ENCODE measurements at regions not wholly inside any gene's neighbourhood (a gene's known extent, or its start where the extent isn't known, plus 50 kb on each side); places are given as distances from the start of the nearest gene placed in this dataset.

DNA sequence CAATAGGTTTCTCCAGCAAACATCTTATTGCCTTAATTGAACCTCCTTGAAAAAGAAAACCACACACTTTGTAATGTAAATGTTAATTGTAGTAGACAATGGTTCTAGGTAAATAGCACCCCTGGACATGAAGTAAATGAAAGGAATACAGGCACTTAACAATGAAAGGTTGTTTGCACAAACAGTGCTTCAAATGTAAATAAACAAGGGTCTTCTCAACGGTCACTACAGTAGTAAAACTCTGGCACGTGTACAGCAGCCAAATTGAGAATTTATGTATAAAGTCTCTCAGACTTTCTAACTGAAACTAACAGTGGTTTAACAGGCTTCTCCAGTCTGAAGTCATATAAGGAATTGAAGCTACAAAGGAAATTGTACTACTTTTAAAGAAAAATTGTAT lies 218.3 kb downstream of the MEF2C start:
- TF ChIP-seq, protein P1, sequence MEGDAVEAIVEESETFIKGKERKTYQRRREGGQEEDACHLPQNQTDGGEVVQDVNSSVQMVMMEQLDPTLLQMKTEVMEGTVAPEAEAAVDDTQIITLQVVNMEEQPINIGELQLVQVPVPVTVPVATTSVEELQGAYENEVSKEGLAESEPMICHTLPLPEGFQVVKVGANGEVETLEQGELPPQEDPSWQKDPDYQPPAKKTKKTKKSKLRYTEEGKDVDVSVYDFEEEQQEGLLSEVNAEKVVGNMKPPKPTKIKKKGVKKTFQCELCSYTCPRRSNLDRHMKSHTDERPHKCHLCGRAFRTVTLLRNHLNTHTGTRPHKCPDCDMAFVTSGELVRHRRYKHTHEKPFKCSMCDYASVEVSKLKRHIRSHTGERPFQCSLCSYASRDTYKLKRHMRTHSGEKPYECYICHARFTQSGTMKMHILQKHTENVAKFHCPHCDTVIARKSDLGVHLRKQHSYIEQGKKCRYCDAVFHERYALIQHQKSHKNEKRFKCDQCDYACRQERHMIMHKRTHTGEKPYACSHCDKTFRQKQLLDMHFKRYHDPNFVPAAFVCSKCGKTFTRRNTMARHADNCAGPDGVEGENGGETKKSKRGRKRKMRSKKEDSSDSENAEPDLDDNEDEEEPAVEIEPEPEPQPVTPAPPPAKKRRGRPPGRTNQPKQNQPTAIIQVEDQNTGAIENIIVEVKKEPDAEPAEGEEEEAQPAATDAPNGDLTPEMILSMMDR (IDR thresholded peaks at IDR 0.05; ENCODE audit: low read length), result no peak
- TF ChIP-seq EZH2 (IDR thresholded peaks at IDR 0.05; ENCODE audit: borderline replicate concordance, low read length), result no peak

Data from OCI-LY1 (cell line).